Neural crest cell (in vitro differentiated cells): ENCODE measurements at regions not wholly inside any gene's neighbourhood (a gene's known extent, or its start where the extent isn't known, plus 50 kb on each side); places are given as distances from the start of the nearest gene placed in this dataset.
"Not testable (repeated sequence)": the region's sequence is repeated elsewhere in the genome, so short reads cannot be mapped to it uniquely, and the experiment has no call there.

ENCODE experiments used
- DNase-seq: peaks from one replicate; pipeline ENCODE4 v3.0.0; 2021; ENCODE audit warnings: low read depth, mixed read lengths, low spot score
- H3K27ac Mint-ChIP-seq: one replicate; pipeline ENCODE4 v1.8.0; 2021; ENCODE audit warnings: mild to moderate bottlenecking, mixed read lengths; ENCODE audit not compliant: unreplicated experiment
- H3K27me3 Mint-ChIP-seq: 2 replicates; pipeline ENCODE4 v1.8.0; 2021; ENCODE audit warnings: low read depth, mild to moderate bottlenecking, mixed read lengths
- H3K36me3 Mint-ChIP-seq: 2 replicates; pipeline ENCODE4 v1.8.0; 2021; ENCODE audit warnings: low read depth, mild to moderate bottlenecking, mixed read lengths
- H3K4me1 Mint-ChIP-seq: 2 replicates; pipeline ENCODE4 v1.8.0; 2021; ENCODE audit warnings: mixed read lengths
- H3K4me3 Mint-ChIP-seq: one replicate; pipeline ENCODE4 v1.8.0; 2021; ENCODE audit warnings: mild to moderate bottlenecking, mixed read lengths
- H3K9me3 Mint-ChIP-seq: 2 replicates; pipeline ENCODE4 v1.8.0; 2021; ENCODE audit warnings: mixed read lengths
- CTCF ChIP-seq: fragments of 200-600 bp; sonication (generic); conservative IDR thresholded peaks from 2 replicates; pipeline ENCODE4 v1.5.0; 2021; ENCODE audit warnings: antibody characterized with exemption, mild to moderate bottlenecking

- Mint-ChIP-seq H3K4me1 (no peaks in the 10 kb centered on the region), H3K27ac (no peak overlapping the region), H3K4me3 (no peak overlapping the region), H3K27me3 (no peaks in the 10 kb centered on the region), H3K36me3 (no peaks in the 10 kb centered on the region), H3K9me3 (peaks cover 5% of the 10 kb centered on the region)
- DNase-seq, result no peak
- no peak for TF ChIP-seq CTCF
These were observed 129.8 kb upstream of the FERD3L start for GRCh38 chr7:19275000-19275399.

- H3K9me3 Mint-ChIP-seq, H3K27me3 Mint-ChIP-seq, H3K36me3 Mint-ChIP-seq, DNase-seq, H3K27ac Mint-ChIP-seq, H3K4me1 Mint-ChIP-seq, H3K4me3 Mint-ChIP-seq: not testable (repeated sequence)
These were observed 127.1 kb upstream of the FERD3L start for GRCh38 chr7:19272329-19272728.

GRCh38 chr7:19269301-19269700 lies 124.1 kb upstream of the FERD3L start:
- TF ChIP-seq CTCF, result no peak
- Mint-ChIP-seq H3K4me3 (no peak overlapping the region), H3K36me3 (no peaks in the 10 kb centered on the region), H3K27ac (no peak overlapping the region), H3K4me1 (peaks cover 5% of the 10 kb centered on the region), H3K9me3 (peaks cover 3% of the 10 kb centered on the region), H3K27me3 (no peaks in the 10 kb centered on the region)
- no peak for DNase-seq

- H3K27me3 Mint-ChIP-seq, result no peaks in the 10 kb centered on the region
- no peak for TF ChIP-seq CTCF
- peaks cover 5% of the 10 kb centered on the region for H3K4me1 Mint-ChIP-seq
- H3K9me3 Mint-ChIP-seq, result peaks cover 3% of the 10 kb centered on the region
- DNase-seq, result no peak
- H3K4me3 Mint-ChIP-seq, result no peak overlapping the region
- no peaks in the 10 kb centered on the region for H3K36me3 Mint-ChIP-seq
- H3K27ac Mint-ChIP-seq, result no peak overlapping the region
These were observed 123.5 kb upstream of the FERD3L start for GRCh38 chr7:19268737-19269136.

- Mint-ChIP-seq H3K9me3 (peaks cover 7% of the 10 kb centered on the region), H3K27me3 (no peaks in the 10 kb centered on the region), H3K36me3 (no peaks in the 10 kb centered on the region), H3K27ac (no peak overlapping the region), H3K4me3 (no peak overlapping the region), H3K4me1 (no peaks in the 10 kb centered on the region)
- no peak for DNase-seq
- no peak for TF ChIP-seq CTCF
These were observed 117.6 kb upstream of the FERD3L start for GRCh38 chr7:19262826-19263225.

GRCh38 chr7:19249281-19249680 lies 104.1 kb upstream of the FERD3L start:
- peaks cover 4% of the 10 kb centered on the region for H3K9me3 Mint-ChIP-seq
- peaks cover 5% of the 10 kb centered on the region for H3K36me3 Mint-ChIP-seq
- no peaks in the 10 kb centered on the region for H3K27me3 Mint-ChIP-seq
- H3K4me1 Mint-ChIP-seq, result no peaks in the 10 kb centered on the region
- TF ChIP-seq CTCF, result no peak
- DNase-seq, result no peak
- H3K27ac Mint-ChIP-seq, result no peak overlapping the region
- H3K4me3 Mint-ChIP-seq, result no peak overlapping the region
